Right lobe of liver (tissue), 6 donors: ENCODE measurements at regions not wholly inside any gene's neighbourhood (a gene's known extent, or its start where the extent isn't known, plus 50 kb on each side); places are given as distances from the start of the nearest gene placed in this dataset.

Experiments used
- ATAC-seq, 4 donors: fragments of 200-7000 bp; cut with Tn5 transposase; one replicate each; pipeline ENCODE4 v1.9.1; 2020; ENCODE audit warnings: mild to moderate bottlenecking in 4 of 4, moderate library complexity in 4 of 4
- DNase-seq, 3 donors: peaks; one replicate each; pipeline ENCODE4 v3.0.0-alpha.2; 2020
- H3K27ac ChIP-seq, 3 donors: fragments of 200-600 bp; one replicate each; pipeline ENCODE4 v1.8.0; 2022
- H3K27me3 ChIP-seq, 2 donors: fragments of 200-600 bp; one replicate each; pipeline ENCODE4 v1.8.0; 2022
- H3K36me3 ChIP-seq, 4 donors: fragments of 200-600 bp; sonication (generic) in 1 of 4; one replicate each; pipeline versions ENCODE4 v1.5.1 to v1.8.0; 2017 to 2022; ENCODE audit warnings: control low read depth in 1 of 4
- H3K4me1 ChIP-seq, 4 donors: fragments of 200-600 bp; sonication (generic) in 1 of 4; one replicate each; pipeline versions ENCODE4 v1.5.1 to v1.8.0; 2017 to 2022; ENCODE audit warnings: control low read depth in 1 of 4
- H3K4me3 ChIP-seq, 3 donors: fragments of 200-600 bp; one replicate each; pipeline ENCODE4 v1.8.0; 2022
- H3K9me3 ChIP-seq, 4 donors: fragments of 200-600 bp; sonication (generic) in 1 of 4; one replicate each; pipeline versions ENCODE4 v1.5.1 to v1.8.0; 2017 to 2022; ENCODE audit warnings: control low read depth in 1 of 4
- POLR2A ChIP-seq: fragments of 450-650 bp; IDR thresholded peaks from one replicate; pipeline ENCODE4 v1.6.1; 2017; ENCODE audit warnings: antibody characterized with exemption, mild to moderate bottlenecking
- WGBS: methylation state at CpG from one replicate; pipeline ENCODE4 v1.1.6; 2018; ENCODE audit warnings: low coverage, low lambda C conversion rate; ENCODE audit not compliant: insufficient coverage; ENCODE audit errors: missing lambda C conversion rate; 5-methylcytosine and 5-hydroxymethylcytosine counted together
- intact Hi-C, 2 donors: fragments of 100-400 bp; cut with DNase I; formaldehyde crosslinking; loops; one replicate each; pipeline versions ENCODE4 v1.11.2 to v1.14.1; 2022
- TF ChIP-seq, protein P1 (sequence below), 4 donors: fragments of 200-600 bp in 3 of 4; fragments of 450-650 bp in 1 of 4; IDR thresholded peaks; one replicate each; pipeline versions ENCODE4 v1.5.1 to v1.8.0; 2016 to 2022; ENCODE audit warnings: antibody characterized with exemption in 4 of 4, mild to moderate bottlenecking in 2 of 4
- donor health status: DM: no; HTN: yes; CAD: no.
- donor health status: DM: no; HTN: no; CAD: no.
- donor health status: DM: no; HTN: no; CAD: no.
- donor health status: DM: no; HTN: yes; CAD: no.
- donor health status: DM: no; HTN: yes; CAD: no.

DNA sequence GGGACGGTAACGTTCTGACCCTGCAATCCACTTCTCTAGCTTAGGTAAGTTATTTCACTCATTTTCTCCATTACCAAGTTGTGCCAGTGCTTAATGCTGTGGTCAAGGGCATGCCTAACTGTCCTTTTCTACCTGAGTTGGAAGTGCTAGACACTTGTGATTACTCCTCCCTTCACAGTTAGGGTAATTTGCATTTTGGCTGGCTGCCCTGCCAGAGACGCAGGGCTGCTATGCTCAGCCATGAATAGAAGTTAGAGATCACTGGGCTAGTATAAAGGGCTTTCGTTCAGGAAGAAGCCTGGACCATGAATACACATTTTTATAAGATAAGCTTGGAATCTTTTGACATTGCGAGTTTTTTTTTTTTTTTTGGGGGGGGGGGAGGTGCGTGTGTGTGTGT lies 633.2 kb upstream of the NEGR1 start:
- TF ChIP-seq, protein P1, sequence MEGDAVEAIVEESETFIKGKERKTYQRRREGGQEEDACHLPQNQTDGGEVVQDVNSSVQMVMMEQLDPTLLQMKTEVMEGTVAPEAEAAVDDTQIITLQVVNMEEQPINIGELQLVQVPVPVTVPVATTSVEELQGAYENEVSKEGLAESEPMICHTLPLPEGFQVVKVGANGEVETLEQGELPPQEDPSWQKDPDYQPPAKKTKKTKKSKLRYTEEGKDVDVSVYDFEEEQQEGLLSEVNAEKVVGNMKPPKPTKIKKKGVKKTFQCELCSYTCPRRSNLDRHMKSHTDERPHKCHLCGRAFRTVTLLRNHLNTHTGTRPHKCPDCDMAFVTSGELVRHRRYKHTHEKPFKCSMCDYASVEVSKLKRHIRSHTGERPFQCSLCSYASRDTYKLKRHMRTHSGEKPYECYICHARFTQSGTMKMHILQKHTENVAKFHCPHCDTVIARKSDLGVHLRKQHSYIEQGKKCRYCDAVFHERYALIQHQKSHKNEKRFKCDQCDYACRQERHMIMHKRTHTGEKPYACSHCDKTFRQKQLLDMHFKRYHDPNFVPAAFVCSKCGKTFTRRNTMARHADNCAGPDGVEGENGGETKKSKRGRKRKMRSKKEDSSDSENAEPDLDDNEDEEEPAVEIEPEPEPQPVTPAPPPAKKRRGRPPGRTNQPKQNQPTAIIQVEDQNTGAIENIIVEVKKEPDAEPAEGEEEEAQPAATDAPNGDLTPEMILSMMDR (IDR thresholded peaks at IDR 0.05), result no peak
- no peak for TF ChIP-seq POLR2A
- Histone ChIP-seq H3K36me3 (no peaks in the 10 kb centered on the region), H3K9me3 (no peaks in the 10 kb centered on the region), H3K4me3 (no peak overlapping the region), H3K4me1 (no peaks in the 10 kb centered on the region), H3K27ac (no peak overlapping the region), H3K27me3 (no peaks in the 10 kb centered on the region)
- DNase-seq, result no peak
- 34% methylated on average over 6 of the region's 6 CpGs for WGBS
- ATAC-seq, result no peak
- intact Hi-C loops, result no loop called here

DNA sequence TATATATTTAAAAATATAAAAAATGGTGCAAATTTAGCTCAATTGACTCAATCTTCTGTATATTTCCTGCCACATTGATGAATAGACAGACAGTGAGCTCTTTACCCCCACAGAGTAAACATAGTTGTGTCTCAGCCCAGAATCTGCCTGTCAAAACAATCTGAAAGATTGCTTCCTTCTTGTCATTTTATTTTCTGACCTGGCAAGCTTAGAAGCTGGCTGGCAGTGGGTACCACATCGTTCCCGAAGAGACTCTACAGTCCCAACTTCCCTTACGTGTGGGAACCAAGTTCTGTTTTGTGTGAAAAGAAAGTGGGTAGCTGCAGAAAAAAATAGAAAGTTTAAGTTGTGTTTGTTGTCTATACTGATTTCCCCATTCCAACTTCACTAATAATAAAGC lies 629.3 kb upstream of the NEGR1 start:
- no peak for TF ChIP-seq POLR2A
- TF ChIP-seq, protein P1 (IDR thresholded peaks at IDR 0.05), result no peak
- ATAC-seq, result no peak

DNA sequence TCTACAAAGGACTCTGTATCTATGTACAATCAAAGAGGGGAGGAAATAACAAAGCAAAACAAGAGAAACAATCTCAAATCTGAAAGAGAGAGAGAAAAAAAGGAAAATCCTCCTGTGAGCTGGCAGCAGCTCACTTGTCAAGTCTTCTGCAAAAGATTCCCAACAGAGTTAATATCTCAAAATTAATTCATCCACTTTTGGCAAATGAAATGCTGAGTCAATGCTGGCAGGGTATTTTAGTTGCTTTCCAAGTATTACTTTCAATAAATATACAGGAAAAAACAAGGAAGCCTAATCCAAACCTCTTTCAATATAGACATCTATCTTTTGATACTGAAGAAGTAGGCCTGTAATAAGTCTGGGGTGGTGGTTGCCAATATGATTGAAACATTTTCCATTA lies 613.9 kb upstream of the NEGR1 start:
- H3K9me3 ChIP-seq, result no peaks in the 10 kb centered on the region
- no peak for DNase-seq
- intact Hi-C loops, result no loop called here

More for the DNA sequence above, 629.3 kb upstream of the NEGR1 start:
- 30% methylated on average over 3 of the region's 3 CpGs for WGBS
- no peaks in the 10 kb centered on the region for H3K27me3 ChIP-seq
- DNase-seq, result no peak
- no peaks in the 10 kb centered on the region for H3K4me1 ChIP-seq
- H3K36me3 ChIP-seq, result no peaks in the 10 kb centered on the region
- H3K27ac ChIP-seq, result no peak overlapping the region
- H3K4me3 ChIP-seq, result no peak overlapping the region
- intact Hi-C loops, result no loop called here
- no peaks in the 10 kb centered on the region for H3K9me3 ChIP-seq

DNA sequence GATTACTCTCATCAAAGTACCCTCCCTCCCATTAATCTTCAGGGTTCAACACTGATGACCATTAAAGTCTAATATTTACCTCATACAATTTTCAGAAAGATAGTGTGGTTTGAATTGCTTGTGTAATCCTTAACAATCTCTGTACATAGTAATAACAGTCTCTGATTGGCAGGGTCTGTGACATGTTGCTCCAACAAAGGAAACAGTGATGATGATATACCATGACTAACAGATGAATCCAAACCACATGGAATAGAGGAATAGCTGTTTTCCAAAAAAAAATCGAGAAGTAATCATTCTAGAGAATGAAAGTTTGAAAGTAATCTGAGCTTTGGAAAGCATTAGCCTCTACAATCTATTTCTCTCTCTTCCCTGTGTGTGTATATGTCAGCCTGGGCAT lies 610.1 kb upstream of the NEGR1 start:
- ATAC-seq (no peak), DNase-seq (no peak)
- no peak overlapping the region for H3K27ac ChIP-seq
- no peaks in the 10 kb centered on the region for H3K36me3 ChIP-seq
- TF ChIP-seq, protein P1 (IDR thresholded peaks at IDR 0.05), result no peak
- TF ChIP-seq POLR2A, result no peak
- H3K4me1 ChIP-seq, result no peaks in the 10 kb centered on the region
- no peak overlapping the region for H3K4me3 ChIP-seq
- no peaks in the 10 kb centered on the region for H3K9me3 ChIP-seq
- H3K27me3 ChIP-seq, result no peaks in the 10 kb centered on the region
- intact Hi-C loops, result no loop called here
- 12% methylated on average over 1 of the region's 1 CpG for WGBS

More for the DNA sequence above, 613.9 kb upstream of the NEGR1 start:
- ATAC-seq, result no peak
- H3K27ac ChIP-seq, result no peak overlapping the region
- no peaks in the 10 kb centered on the region for H3K27me3 ChIP-seq
- no peaks in the 10 kb centered on the region for H3K36me3 ChIP-seq
- H3K4me3 ChIP-seq, result no peak overlapping the region
- TF ChIP-seq, protein P1 (IDR thresholded peaks at IDR 0.05), result no peak
- H3K4me1 ChIP-seq, result no peaks in the 10 kb centered on the region

DNA sequence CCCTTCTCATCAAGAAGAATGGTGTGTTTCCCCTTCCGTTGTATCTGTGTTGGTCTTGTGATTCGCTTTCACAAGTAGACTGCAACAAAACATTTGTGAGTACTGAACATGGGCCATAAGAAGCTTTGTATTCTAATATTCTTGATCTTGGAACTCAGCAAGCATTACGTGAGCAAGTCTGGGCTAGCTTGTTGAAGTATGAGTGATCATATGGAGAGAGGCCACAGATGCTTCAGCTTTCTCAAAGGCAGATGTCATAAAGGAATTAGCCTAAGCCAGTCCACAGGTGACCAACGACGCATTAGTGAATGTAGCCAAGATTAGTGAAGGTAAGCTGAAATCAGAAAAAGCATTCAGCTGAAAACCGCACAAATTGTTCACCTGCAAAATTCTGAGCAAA lies 609.6 kb upstream of the NEGR1 start:
- Histone ChIP-seq H3K4me3 (no peak overlapping the region), H3K27ac (no peak overlapping the region), H3K27me3 (no peaks in the 10 kb centered on the region), H3K4me1 (no peaks in the 10 kb centered on the region), H3K9me3 (no peaks in the 10 kb centered on the region), H3K36me3 (no peaks in the 10 kb centered on the region)
- DNase-seq, result no peak
- TF ChIP-seq, protein P1 (IDR thresholded peaks at IDR 0.05), result no peak
- no peak for TF ChIP-seq POLR2A
- ATAC-seq, result no peak
- WGBS, result 70% methylated on average over 6 of the region's 6 CpGs
- intact Hi-C loops, result no loop called here
